GM21526 (cell line): ENCODE measurements at regions not wholly inside any gene's neighbourhood (a gene's known extent, or its start where the extent isn't known, plus 50 kb on each side); places are given as distances from the start of the nearest gene placed in this dataset.

Experiments used
- ATAC-seq: cut with Tn5 transposase; IDR thresholded peaks from one replicate; pipeline ENCODE4 v1.9.1; 2021; ENCODE audit warnings: moderate library complexity; ENCODE audit not compliant: unreplicated experiment, low FRiP score

DNA sequence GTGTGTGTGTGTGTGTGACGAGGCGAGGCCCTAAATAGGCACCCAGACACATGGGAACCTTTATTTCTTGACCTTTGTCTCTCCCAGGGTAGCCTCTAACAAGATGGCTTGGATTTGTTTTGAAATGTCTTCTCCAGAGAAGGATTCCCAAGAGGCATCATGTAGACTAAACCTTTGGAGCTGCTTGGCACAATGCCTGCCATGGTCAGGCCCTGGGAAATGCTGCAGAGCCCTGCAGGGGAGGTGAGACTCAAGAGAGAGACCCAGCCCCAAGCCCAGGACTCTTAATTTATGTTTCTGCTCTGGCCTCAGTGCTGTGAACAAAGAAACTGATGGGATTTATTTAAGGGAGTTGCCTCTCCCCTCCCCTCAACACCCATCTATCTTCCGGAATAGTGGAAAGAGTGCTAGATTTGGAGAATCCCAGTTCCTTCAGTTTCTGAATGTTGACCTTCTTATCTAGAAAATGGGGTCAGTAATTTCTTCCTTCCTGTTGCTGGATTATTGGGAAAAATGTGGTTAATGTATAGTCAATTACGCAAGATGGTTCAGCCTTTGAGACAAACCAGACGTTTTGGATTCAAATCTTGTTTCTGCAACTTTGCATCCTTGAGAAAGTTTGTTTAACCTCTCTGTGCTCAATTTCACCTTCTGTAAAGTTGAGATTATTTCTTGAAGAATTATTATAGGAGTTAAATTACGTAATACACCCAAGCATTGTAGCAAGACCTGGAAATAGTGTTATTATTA lies 434.8 kb downstream of the MAFB start:
- no peak for ATAC-seq

DNA sequence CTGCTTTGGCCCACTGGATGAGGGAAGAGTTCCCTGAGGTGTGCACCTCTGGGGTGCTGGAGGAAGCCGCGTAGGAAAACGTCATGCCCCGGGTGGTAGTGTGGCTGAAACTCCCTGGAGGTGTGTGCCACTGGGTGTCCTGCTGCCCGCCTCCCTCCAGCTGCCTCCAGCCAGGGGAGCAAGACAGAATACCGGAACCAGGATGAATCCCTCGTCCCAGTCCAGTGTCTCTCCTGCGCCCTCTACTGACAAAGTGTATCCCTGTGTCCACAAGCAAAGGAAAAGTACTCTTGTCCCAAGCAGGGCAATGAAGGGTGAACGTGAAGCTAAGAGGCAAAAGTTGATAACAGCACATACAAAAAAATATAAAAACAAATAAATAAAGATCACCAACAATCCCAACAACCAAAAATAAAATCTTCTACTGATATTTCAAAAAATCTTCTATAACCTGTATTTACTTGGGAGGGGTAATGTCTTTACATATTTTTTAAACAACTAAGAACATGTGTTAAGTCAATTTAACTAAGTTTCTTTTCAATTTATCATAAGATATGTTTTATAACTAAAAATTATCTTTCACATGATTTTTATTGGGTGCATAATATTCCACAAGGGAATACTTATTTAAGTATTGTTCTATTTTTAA lies 437.6 kb downstream of the MAFB start:
- no peak for ATAC-seq

DNA sequence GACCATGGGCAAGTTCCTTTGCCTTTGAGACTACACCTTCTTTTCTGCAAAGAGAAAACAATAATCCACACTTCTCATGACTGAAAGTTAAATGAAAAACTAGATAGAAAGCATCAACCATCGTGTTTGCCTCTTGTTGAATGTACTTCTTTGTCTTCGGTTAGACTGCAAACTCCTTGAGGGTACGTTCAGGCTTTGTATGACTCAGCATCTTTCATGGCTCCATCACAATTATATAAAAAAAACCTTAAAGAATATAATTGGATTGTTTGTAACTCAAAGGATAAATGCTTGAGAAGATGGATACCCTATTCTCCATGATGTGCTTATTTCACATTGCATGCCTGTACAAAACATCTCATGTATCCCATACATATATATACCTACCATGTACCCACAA lies 439.2 kb downstream of the MAFB start:
- ATAC-seq: no peak

DNA sequence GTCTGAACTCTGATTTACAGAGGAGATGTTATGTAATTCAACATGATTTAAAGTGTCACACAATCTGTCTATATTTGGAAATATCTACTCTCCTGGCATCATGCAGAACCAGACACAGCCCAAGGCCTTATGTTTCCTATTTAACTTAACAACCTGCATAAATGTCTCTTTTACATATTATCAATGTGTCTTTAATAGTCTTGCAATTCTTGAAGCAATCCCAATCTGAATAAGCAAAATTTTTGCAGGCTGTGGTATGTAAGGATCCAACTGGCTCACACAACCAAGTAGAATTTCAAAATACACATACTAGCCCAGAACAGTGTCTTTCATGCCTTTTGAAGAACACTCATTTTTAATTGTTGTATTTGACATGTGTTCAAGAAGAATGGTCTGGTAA lies 443.2 kb downstream of the MAFB start:
- no peak for ATAC-seq

DNA sequence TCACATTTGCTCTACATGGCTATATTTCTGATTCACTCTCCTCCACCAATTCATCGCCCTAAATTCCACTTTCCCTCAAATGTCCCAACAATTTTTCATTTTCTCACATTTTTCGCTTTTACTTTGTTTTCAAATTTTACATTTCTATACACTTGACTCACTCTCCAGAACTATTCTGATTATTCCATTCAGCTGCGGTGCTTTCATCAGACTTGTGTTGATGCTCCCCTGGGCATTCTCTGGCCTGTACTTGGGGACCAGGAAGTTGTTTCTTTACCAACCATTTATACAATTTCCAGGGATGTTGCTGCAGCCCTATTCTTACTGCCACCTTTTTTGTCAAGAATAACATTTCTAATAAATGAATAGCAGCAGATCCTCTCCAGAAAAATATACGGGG lies 444.8 kb downstream of the MAFB start:
- ATAC-seq: no peak

DNA sequence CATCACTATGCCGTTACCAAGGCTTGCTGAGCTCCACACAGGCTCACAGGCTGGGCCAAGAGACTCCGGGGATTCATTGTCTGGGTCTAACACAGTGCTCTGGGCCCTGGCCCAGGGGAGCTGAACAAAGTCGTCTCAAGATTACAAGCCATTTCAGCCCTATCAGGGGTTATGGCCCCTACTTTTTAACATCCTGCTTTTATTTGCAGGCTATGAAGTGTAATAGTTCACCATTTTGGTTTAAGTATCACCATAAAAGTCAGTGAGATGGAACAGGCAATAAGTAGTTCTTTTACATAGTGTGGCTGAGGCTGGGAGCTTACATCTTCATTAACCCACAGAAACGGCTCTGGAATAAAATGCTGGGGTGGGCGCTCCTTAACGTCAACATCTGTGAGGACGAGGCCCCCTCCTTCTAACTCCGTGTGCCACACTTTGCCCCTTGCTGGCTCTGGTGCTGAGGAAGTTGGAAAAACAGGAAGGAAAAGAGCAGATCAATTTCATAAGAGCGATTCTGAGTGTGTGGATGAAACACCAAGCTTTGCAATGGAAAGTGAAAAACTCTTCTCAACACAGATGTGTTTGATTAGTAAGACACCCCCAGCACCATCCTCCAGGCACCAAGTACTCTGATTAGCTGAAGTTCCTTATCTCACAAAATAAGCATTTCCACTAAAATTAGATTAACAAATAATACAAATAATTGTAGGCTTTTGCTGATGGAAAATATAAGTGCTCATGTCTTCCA lies 447.3 kb downstream of the MAFB start:
- ATAC-seq: no peak

DNA sequence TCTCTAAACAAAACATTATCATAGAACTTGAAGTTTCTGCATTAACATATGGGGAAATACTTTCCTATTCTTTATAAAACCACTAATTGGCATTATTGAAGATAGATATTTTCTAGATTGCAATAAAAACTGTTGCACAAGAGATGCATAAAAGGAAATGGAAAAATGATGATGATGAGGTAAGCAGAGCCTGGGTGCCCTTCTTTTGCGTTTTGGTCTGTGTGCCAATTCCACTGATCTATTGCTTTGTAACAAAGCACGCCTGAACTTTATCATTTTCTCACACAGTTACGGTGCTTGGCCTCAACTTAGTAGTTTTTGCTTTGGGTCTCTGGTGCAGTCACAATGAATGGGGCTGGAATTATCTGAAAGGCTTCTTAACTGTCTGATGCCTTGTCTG lies 450.5 kb downstream of the MAFB start:
- no peak for ATAC-seq

DNA sequence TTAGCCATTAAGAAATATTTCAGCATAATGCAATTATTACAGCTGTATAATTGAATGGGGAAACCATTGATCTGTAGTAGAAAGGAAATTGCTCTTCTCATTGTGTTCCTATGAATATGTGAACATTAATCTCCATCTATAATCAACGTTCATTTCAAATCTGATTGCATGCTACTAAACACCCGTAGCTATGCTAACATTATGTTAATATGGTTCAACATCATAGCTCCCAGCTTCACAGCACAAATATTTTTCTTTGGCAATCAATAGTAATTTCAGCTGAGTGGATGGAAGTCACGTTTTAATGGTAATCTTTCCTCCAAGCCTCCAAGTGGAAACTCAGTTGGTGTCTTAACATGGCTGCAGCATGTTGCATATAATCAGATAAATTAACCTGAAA lies 454.4 kb downstream of the MAFB start:
- ATAC-seq: no peak

DNA sequence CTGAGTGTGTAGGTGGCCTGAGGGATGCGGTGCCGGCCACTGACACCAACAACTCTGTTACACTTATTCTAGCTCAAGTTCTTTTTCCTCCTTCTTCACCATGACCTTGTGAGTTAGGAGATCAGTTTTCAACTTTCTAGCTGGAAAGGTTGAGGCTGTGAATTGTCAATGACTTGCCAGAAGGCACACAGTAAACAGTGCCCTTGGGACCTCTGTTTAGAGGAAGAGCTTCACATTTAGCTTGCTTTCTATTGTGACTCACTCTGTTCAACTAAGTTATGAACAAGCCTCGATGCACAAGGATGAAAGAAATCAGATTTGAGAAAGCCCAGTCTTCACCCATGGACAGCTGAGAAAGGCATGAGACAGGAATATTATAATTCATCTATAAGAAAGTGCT lies 455.6 kb downstream of the MAFB start:
- ATAC-seq: no peak

DNA sequence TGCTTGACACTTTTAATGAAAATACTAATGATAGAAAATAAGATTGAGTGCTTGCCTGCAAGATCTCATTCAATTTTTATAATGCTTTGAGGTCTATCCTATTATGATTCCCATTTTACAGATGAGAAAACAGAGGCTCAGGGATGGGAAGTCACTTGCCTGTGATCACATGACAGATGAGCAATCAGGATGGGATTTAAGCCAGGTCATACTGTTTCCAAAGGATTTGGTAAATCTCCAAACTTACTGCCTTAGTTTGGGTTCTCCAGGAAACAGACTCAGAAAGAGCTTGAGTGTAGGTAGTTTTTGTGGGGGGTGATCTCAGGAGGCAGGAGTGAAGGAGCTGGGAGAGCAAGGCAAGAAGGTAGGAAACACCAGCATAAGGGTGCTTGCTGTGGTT lies 456.3 kb downstream of the MAFB start:
- ATAC-seq: no peak

DNA sequence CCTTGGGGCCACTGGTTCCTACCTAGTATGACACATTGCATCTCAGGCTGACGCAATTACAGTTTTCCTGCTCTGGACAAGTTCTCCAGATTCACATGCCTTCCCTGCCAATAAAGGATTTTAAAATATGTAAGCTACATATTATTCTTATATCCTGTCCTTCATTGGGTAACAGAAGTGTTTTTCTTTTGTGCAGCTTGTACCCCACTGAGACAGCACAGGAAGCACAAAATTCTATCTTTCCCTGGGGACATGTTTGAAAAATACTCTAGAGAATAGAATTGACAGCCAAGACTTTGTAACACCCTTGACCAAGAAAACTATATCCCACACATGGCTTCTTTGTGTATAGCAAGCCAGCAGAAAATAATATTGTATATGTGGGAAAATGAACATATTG lies 456.8 kb downstream of the MAFB start:
- no peak for ATAC-seq

DNA sequence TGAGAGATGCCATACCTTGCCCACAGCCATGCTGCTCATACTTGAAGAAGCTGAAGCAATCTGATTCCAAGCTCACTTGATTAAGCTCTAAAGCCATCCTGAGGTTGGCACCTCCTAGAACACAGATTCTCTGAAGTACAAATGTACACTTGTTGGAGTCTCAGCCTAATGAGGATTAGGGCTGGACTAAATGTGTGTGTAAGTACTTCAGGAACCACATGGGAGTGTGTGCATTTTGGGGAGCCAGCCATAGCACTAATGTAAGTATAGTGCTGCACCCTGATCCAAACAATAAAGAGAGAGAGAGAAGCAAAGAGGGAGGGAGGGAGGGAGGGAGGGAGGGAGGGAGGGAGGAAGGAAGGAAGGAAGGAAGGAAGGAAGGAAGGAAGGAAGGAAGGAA lies 458.6 kb downstream of the MAFB start:
- ATAC-seq: no peak

DNA sequence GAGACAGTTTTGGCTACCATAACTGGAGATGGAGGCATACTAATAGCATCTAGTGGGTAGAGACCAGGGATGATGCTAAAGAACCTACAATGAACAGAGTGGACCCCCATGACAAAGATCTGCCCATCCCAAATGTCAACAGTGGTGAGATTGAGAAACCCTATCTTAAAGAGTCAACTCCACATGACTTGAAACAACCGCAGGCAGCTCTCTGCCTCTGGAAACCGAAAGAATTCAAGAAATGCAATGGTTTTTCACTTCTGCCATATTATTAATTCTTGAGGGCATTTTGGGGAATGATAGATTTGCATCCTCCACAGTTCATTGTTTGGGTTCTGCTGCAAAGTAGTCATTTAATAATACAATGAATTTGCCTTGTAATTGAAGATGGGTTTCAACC lies 463.4 kb downstream of the MAFB start:
- ATAC-seq: no peak

DNA sequence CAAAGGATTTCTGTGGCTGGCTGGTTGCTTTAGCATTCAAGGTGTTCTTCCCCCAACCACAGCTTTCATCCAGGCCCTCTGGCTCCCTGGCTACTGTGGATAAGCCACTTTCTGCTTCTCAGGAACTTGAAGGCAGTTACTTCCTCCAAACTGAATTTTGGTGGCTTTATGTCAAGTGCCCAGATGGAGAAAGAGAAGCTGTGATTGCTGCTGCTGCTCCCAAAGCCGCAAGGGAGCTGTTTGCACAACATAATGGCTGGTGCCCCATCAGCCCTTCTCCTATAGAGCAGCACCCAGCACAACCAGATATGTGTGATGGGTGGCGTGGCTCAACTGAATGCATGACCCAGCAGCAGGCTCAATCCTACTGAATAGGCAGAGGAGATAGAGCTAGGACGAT lies 465.2 kb downstream of the MAFB start:
- ATAC-seq: no peak

DNA sequence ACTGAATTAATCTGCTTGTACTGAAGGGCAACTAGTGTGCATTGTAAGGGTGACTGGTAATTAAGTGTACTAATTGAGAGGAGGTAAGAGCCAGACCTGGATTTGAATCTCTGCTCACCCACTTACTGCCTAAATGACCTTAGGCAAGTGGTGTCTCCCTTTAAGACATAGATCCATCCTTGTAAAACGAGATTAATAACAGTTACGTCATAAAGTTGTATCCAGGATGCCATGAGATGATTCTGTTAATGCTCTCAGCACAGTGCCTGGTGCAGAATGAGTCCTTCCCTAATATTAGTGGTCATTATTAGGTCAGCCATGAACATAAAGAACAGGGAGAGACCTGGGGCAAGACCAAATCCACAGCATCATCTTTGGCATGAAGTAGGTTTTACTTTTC lies 470.1 kb downstream of the MAFB start:
- no peak for ATAC-seq

DNA sequence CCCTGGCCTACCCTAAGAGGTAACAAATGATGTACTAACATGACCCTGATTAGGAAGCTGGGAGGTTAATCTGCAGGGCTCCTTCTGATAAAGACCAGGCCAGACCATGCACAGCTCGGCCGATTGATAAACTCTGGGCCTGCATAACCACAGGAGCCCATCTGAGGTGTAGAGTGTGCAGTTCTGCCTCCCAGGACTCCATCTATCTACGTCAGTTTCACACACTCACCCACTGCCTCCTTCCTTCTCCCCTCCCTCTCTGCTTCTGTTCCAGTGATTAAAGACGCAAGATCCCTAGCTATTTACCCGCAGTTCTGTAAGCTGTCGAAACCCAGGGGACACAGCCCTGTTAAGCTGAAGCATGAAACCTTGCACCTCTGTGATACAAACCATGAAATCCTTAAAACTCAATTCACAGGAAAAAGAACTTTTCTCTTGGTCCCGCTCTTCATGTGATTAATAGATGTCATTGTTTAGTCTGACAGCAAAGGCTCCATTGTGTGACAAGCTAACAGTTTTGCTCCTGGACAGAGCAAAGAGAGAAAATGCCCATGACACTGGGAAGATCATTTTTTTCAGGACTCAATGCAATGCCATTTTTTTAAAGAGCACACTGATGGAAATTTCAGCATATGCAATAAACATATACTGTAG lies 470.6 kb downstream of the MAFB start:
- no peak for ATAC-seq

DNA sequence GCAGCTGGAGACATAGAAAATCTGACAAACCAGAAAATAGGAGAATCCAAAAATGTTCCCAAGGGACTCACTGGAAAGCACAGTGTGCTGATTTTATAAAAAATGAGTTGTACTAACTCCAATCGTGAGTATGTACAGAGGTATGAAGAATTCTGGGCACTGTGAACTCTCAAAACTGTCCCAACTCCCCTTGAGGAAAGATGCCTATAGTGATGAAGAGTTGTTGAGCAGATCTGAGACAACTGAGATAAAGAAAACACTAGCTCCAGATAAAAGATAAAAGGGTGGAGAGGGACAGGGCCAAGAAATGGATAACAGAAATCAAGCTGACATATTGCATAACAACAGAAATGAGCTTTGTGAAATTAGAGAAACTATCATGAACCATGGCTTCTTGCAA lies 481.4 kb downstream of the MAFB start:
- no peak for ATAC-seq

DNA sequence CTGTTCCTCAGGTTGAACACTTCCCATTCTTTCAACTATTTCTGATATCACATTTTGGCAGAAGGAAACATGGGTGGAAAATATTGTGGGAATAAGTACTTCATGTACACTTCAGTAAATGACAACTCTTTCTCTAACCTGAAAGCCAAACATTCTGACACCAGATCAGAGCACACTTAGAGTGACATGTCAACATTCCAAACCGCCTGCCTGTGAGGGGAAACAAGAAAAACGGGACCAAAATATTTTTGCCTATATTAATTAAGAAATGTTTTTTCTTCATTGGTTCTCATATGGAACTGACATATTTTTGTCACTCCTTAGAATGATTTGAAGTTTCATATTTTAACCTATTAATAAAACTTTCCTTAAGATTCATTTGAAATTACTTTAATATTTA lies 483.1 kb downstream of the MAFB start:
- ATAC-seq: no peak

DNA sequence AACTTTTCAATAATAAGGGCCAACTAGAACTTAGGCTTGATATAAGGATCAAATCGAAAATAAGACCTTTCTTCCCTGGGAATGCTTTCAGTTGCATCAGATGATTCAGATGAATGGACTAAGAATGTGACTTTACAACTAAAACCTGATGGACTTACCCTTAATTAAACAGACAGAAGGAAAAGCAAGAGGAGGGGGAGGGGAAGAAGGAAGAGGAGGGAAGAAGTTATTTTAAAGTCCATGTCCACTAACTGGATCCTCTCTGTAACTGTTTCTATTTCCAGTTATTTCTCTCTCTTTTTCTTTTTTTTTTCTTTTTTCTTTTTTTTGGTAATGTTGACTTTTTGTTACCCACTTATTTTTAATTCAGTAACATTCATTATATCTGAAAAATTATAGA lies 486.0 kb downstream of the MAFB start:
- ATAC-seq: no peak

DNA sequence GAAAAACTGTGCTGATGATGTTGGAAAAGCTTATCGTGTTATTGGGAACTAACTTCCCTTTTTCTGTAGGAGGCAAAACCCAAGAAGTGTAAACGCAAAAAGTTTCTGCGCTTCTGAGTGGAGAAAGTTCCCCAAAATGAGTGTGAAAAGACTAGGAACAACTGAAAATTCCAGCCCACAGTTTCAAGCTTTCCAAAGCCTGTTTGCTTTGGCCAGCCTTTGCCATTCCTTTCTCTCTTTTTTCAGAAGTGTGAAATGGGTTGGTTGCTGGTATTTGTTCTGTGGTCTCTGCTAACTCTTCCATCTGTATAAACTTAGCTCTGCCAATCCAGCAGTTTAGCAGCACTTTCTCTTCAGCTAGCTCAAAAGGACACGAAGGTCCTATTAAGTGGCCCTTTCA lies 491.3 kb downstream of the MAFB start:
- ATAC-seq: no peak

DNA sequence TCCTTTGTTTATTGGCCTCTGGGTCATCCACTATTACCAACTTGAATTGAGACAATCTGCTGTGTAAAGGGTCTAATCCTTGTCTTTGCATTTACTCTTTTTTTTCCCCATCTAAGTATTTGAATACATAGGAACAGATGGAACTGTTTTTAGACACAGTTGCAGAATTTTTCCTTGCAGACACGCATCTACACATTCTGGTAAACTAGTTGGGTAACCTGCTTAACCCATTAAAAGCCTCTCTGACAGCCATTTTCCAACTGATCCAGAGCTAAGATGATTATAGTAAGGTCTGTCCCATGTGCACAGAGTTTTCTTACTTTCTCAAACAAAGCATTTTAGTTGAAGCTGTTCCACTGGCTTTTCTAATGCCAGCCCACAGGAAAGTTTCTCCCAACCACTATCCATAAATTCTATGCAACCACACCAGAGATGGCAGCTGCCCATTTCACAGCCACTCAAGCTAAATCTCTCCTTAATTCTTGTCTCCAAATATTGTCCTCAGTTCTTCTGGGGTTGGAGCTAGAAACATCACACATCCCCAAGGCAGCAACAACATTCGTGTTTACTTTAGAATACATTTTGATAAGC lies 492.1 kb downstream of the MAFB start:
- no peak for ATAC-seq
